ENCODE measurements at regions not wholly inside any gene's neighbourhood (a gene's known extent, or its start where the extent isn't known, plus 50 kb on each side); places are given as distances from the start of the nearest gene placed in this dataset.

GRCh38 chr7:145462463-145462862 is 626.6 kb upstream of the TPK1 start:
- H3K4me3 ChIP-seq (ENCODE audit: low read length), result no peak overlapping the region
- no peaks in the 10 kb centered on the region for H3K79me2 ChIP-seq (replicated peaks; ENCODE audit: insufficient read depth, low read length)
- no peak for TF ChIP-seq SMC3 (conservative IDR thresholded peaks at IDR 0.05; ENCODE audit: poor library complexity)
- TF ChIP-seq, protein P1, sequence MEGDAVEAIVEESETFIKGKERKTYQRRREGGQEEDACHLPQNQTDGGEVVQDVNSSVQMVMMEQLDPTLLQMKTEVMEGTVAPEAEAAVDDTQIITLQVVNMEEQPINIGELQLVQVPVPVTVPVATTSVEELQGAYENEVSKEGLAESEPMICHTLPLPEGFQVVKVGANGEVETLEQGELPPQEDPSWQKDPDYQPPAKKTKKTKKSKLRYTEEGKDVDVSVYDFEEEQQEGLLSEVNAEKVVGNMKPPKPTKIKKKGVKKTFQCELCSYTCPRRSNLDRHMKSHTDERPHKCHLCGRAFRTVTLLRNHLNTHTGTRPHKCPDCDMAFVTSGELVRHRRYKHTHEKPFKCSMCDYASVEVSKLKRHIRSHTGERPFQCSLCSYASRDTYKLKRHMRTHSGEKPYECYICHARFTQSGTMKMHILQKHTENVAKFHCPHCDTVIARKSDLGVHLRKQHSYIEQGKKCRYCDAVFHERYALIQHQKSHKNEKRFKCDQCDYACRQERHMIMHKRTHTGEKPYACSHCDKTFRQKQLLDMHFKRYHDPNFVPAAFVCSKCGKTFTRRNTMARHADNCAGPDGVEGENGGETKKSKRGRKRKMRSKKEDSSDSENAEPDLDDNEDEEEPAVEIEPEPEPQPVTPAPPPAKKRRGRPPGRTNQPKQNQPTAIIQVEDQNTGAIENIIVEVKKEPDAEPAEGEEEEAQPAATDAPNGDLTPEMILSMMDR (IDR thresholded peaks at IDR 0.05; ENCODE audit: poor library complexity, severe bottlenecking), result no peak
- no peak for TF ChIP-seq RAD21 (conservative IDR thresholded peaks at IDR 0.05)
- TF ChIP-seq TAF1 (IDR thresholded peaks at IDR 0.05; ENCODE audit: low read depth), result no peak
- TF ChIP-seq MXI1 (conservative IDR thresholded peaks at IDR 0.05; ENCODE audit: poor library complexity, severe bottlenecking), result no peak
- TF ChIP-seq EP300 (conservative IDR thresholded peaks at IDR 0.05; ENCODE audit: poor library complexity, severe bottlenecking), result no peak
- no peak for TF ChIP-seq REST (IDR thresholded peaks at IDR 0.05; ENCODE audit: borderline replicate concordance)
- no peak for TF ChIP-seq POLR2AphosphoS5 (IDR thresholded peaks at IDR 0.05)
- TF ChIP-seq EZH2 (IDR thresholded peaks at IDR 0.05; ENCODE audit: borderline replicate concordance, insufficient read depth, low read length, poor library complexity, severe bottlenecking), result no peak
- no peaks in the 10 kb centered on the region for H3F3A ChIP-seq (ENCODE audit: insufficient read depth, low read length, poor library complexity, severe bottlenecking)
- H3K4me2 ChIP-seq (ENCODE audit: low read length), result no peak overlapping the region
- no peaks in the 10 kb centered on the region for H3K27me3 ChIP-seq (ENCODE audit: insufficient read depth, low read depth, low read length)
- no peak overlapping the region for H3K27ac ChIP-seq (ENCODE audit: low read length)
- H3K9ac ChIP-seq (ENCODE audit: low read length), result no peak overlapping the region
- no peaks in the 10 kb centered on the region for H3K9me2 ChIP-seq (ENCODE audit: insufficient read depth, low read length)
- no peaks in the 10 kb centered on the region for H3K36me3 ChIP-seq (ENCODE audit: insufficient read depth, low read length)
- H4K20me1 ChIP-seq (ENCODE audit: insufficient read depth), result no peaks in the 10 kb centered on the region
- peaks cover 4% of the 10 kb centered on the region for H3K9me3 ChIP-seq (ENCODE audit: low read length)
- no peak overlapping the region for H2AFZ ChIP-seq (ENCODE audit: low read depth, low read length)

DNA sequence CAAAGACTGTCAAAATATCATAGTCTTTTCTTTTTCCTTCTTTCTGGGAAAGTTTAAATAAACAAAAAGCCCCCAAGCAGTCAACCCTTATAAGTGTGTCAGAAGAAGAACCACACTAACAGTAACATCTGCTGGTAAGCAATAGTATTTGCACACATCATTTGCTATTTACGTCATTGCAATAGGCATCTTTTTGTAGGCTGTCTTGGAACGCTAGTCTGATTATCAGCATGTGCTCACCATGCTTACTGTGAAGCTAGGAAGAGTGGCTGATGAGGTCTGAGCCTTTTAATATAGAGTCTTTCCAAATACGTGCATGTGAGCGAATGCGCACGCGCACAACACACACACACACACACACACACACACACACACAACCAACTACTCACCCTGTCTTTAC is 599.0 kb upstream of the TPK1 start:
- Histone ChIP-seq H3K4me3 (ENCODE audit: low read length) (no peak overlapping the region), H3K9ac (ENCODE audit: low read length) (no peak overlapping the region), H4K20me1 (ENCODE audit: insufficient read depth) (no peaks in the 10 kb centered on the region), H3K4me2 (ENCODE audit: low read length) (no peak overlapping the region), H3K9me2 (ENCODE audit: insufficient read depth, low read length) (no peaks in the 10 kb centered on the region), H3K79me2 (replicated peaks; ENCODE audit: insufficient read depth, low read length) (no peaks in the 10 kb centered on the region), H2AFZ (ENCODE audit: low read depth, low read length) (no peak overlapping the region), H3K27ac (ENCODE audit: low read length) (no peak overlapping the region), H3K36me3 (ENCODE audit: insufficient read depth, low read length) (no peaks in the 10 kb centered on the region), H3K9me3 (ENCODE audit: low read length) (no peaks in the 10 kb centered on the region), H3K27me3 (ENCODE audit: insufficient read depth, low read depth, low read length) (no peaks in the 10 kb centered on the region), H3F3A (ENCODE audit: insufficient read depth, low read length, poor library complexity, severe bottlenecking) (no peaks in the 10 kb centered on the region)
- no peak for TF ChIP-seq POLR2AphosphoS5 (IDR thresholded peaks at IDR 0.05)
- no peak for TF ChIP-seq EZH2 (IDR thresholded peaks at IDR 0.05; ENCODE audit: borderline replicate concordance, insufficient read depth, low read length, poor library complexity, severe bottlenecking)

GRCh38 chr7:145431834-145432233 is 596.0 kb upstream of the TPK1 start:
- no peak overlapping the region for H3K4me3 ChIP-seq (ENCODE audit: low read length)
- no peak overlapping the region for H3K9ac ChIP-seq (ENCODE audit: low read length)
- no peak overlapping the region for H3K4me2 ChIP-seq (ENCODE audit: low read length)
- H2AFZ ChIP-seq (ENCODE audit: low read depth, low read length), result no peak overlapping the region
- no peak overlapping the region for H3K27ac ChIP-seq (ENCODE audit: low read length)
- no peaks in the 10 kb centered on the region for H4K20me1 ChIP-seq (ENCODE audit: insufficient read depth)
- no peaks in the 10 kb centered on the region for H3F3A ChIP-seq (ENCODE audit: insufficient read depth, low read length, poor library complexity, severe bottlenecking)
- no peaks in the 10 kb centered on the region for H3K36me3 ChIP-seq (ENCODE audit: insufficient read depth, low read length)
- no peaks in the 10 kb centered on the region for H3K79me2 ChIP-seq (replicated peaks; ENCODE audit: insufficient read depth, low read length)
- no peaks in the 10 kb centered on the region for H3K9me3 ChIP-seq (ENCODE audit: low read length)
- no peaks in the 10 kb centered on the region for H3K9me2 ChIP-seq (ENCODE audit: insufficient read depth, low read length)
- TF ChIP-seq TAF1 (IDR thresholded peaks at IDR 0.05; ENCODE audit: low read depth), result no peak
- no peak for TF ChIP-seq POLR2AphosphoS5 (IDR thresholded peaks at IDR 0.05)
- no peak for TF ChIP-seq SMC3 (conservative IDR thresholded peaks at IDR 0.05; ENCODE audit: poor library complexity)
- TF ChIP-seq EZH2 (IDR thresholded peaks at IDR 0.05; ENCODE audit: borderline replicate concordance, insufficient read depth, low read length, poor library complexity, severe bottlenecking), result no peak
- no peak for TF ChIP-seq RAD21 (conservative IDR thresholded peaks at IDR 0.05)
- no peak for TF ChIP-seq REST (IDR thresholded peaks at IDR 0.05; ENCODE audit: borderline replicate concordance)
- TF ChIP-seq, protein P1 (IDR thresholded peaks at IDR 0.05; ENCODE audit: poor library complexity, severe bottlenecking), result no peak
- no peaks in the 10 kb centered on the region for H3K27me3 ChIP-seq (ENCODE audit: insufficient read depth, low read depth, low read length)

Data from neural cell (in vitro differentiated cells).